ENCODE measurements at regions not wholly inside any gene's neighbourhood (a gene's known extent, or its start where the extent isn't known, plus 50 kb on each side); places are given as distances from the start of the nearest gene placed in this dataset.

GRCh38 chr14:61876362-61877034, 114.3 kb downstream of the SNAPC1 start:
- TF ChIP-seq CTCF (IDR thresholded peaks at IDR 0.05) = no peak
- Histone ChIP-seq H3K4me1 (ENCODE audit: control insufficient read depth in 1 of 2, insufficient read depth in 1 of 2, low read depth in 1 of 2, low read length in 1 of 2) (no peaks in the 10 kb centered on the region), H3K4me3 (ENCODE audit: low read depth in 1 of 2, low read length in 1 of 2) (no peak overlapping the region), H3K9me3 (no peaks in the 10 kb centered on the region), H3K27ac (no peak overlapping the region), H3K36me3 (no peaks in the 10 kb centered on the region), H3K27me3 (peaks cover 49% of the 10 kb centered on the region)

- no peaks in the 10 kb centered on the region for H3K9me3 ChIP-seq
- H3K36me3 ChIP-seq = no peaks in the 10 kb centered on the region
- H3K27me3 ChIP-seq = peaks cover 49% of the 10 kb centered on the region
- no peaks in the 10 kb centered on the region for H3K4me1 ChIP-seq (ENCODE audit: control insufficient read depth in 1 of 2, insufficient read depth in 1 of 2, low read depth in 1 of 2, low read length in 1 of 2)
- no peak for TF ChIP-seq CTCF (IDR thresholded peaks at IDR 0.05)
- H3K27ac ChIP-seq = no peak overlapping the region
- no peak overlapping the region for H3K4me3 ChIP-seq (ENCODE audit: low read depth in 1 of 2, low read length in 1 of 2)
These were observed 114.8 kb downstream of the SNAPC1 start for GRCh38 chr14:61877035-61877390.

GRCh38 chr14:61877768-61878167, 115.5 kb downstream of the SNAPC1 start:
- Histone ChIP-seq H3K4me3 (ENCODE audit: low read depth in 1 of 2, low read length in 1 of 2) (no peak overlapping the region), H3K9me3 (no peaks in the 10 kb centered on the region), H3K27me3 (peaks cover 49% of the 10 kb centered on the region), H3K27ac (no peak overlapping the region), H3K36me3 (no peaks in the 10 kb centered on the region), H3K4me1 (ENCODE audit: control insufficient read depth in 1 of 2, insufficient read depth in 1 of 2, low read depth in 1 of 2, low read length in 1 of 2) (no peaks in the 10 kb centered on the region)
- TF ChIP-seq CTCF (IDR thresholded peaks at IDR 0.05) = no peak

GRCh38 chr14:61878931-61879330, 116.7 kb downstream of the SNAPC1 start:
- no peaks in the 10 kb centered on the region for H3K36me3 ChIP-seq

GRCh38 chr14:61881046-61881445, 118.8 kb downstream of the SNAPC1 start:
- no peak overlapping the region for H3K4me3 ChIP-seq (ENCODE audit: low read depth in 1 of 2, low read length in 1 of 2)
- H3K4me1 ChIP-seq (ENCODE audit: control insufficient read depth in 1 of 2, insufficient read depth in 1 of 2, low read depth in 1 of 2, low read length in 1 of 2) = no peaks in the 10 kb centered on the region
- no peaks in the 10 kb centered on the region for H3K9me3 ChIP-seq
- H3K36me3 ChIP-seq = no peaks in the 10 kb centered on the region
- TF ChIP-seq CTCF (IDR thresholded peaks at IDR 0.05) = no peak
- H3K27ac ChIP-seq = no peak overlapping the region
- peaks cover 34% of the 10 kb centered on the region for H3K27me3 ChIP-seq

More at GRCh38 chr14:61878931-61879330, 116.7 kb downstream of the SNAPC1 start:
- H3K4me3 ChIP-seq (ENCODE audit: low read depth in 1 of 2, low read length in 1 of 2) = no peak overlapping the region
- no peaks in the 10 kb centered on the region for H3K4me1 ChIP-seq (ENCODE audit: control insufficient read depth in 1 of 2, insufficient read depth in 1 of 2, low read depth in 1 of 2, low read length in 1 of 2)
- peaks cover 48% of the 10 kb centered on the region for H3K27me3 ChIP-seq
- H3K9me3 ChIP-seq = no peaks in the 10 kb centered on the region
- no peak overlapping the region for H3K27ac ChIP-seq
- TF ChIP-seq CTCF (IDR thresholded peaks at IDR 0.05) = no peak

Data from neutrophil (primary cell).